ENCODE measurements at regions not wholly inside any gene's neighbourhood (a gene's known extent, or its start where the extent isn't known, plus 50 kb on each side); places are given as distances from the start of the nearest gene placed in this dataset.

GRCh38 chr9:89873801-89874200, 269.0 kb downstream of the GADD45G start:
- TF ChIP-seq CTCF (IDR thresholded peaks at IDR 0.05 in 2 of 3, conservative IDR thresholded peaks at IDR 0.05 in 1 of 3; ENCODE audit: borderline replicate concordance in 1 of 3, insufficient read depth in 1 of 3, low read depth in 2 of 3, low read length in 2 of 3) (no peak), TCF7L2 (IDR thresholded peaks at IDR 0.05; ENCODE audit: borderline replicate concordance, extremely low read depth, insufficient read depth, insufficient read length) (no peak), EZH2 (IDR thresholded peaks at IDR 0.05) (no peak), EZH2phosphoT487 (IDR thresholded peaks at IDR 0.05; ENCODE audit: borderline replicate concordance) (no peak), POLR2AphosphoS5 (IDR thresholded peaks at IDR 0.05; ENCODE audit: low read depth, low read length) (no peak), ZNF274 (IDR thresholded peaks at IDR 0.05; ENCODE audit: low read depth, low read length) (no peak), POLR2A (IDR thresholded peaks at IDR 0.05; ENCODE audit: borderline replicate concordance, extremely low read depth, insufficient read depth, insufficient read length) (no peak), SIN3A (IDR thresholded peaks at IDR 0.05; ENCODE audit: low read depth) (no peak), CBX3 (IDR thresholded peaks at IDR 0.05; ENCODE audit: low read depth) (no peak), RAD21 (IDR thresholded peaks at IDR 0.05; ENCODE audit: low read depth) (no peak), ZFX (IDR thresholded peaks at IDR 0.05) (no peak), EGR1 (IDR thresholded peaks at IDR 0.05; ENCODE audit: low read depth) (no peak), CEBPB (IDR thresholded peaks at IDR 0.05; ENCODE audit: low read depth) (no peak)
